AG08395 (cell line): ENCODE measurements at regions not wholly inside any gene's neighbourhood (a gene's known extent, or its start where the extent isn't known, plus 50 kb on each side); places are given as distances from the start of the nearest gene placed in this dataset.

Experiments
- DNase-seq: peaks from one replicate; pipeline ENCODE4 v3.0.0; 2012; ENCODE audit warnings: mixed read lengths, low spot score

DNA sequence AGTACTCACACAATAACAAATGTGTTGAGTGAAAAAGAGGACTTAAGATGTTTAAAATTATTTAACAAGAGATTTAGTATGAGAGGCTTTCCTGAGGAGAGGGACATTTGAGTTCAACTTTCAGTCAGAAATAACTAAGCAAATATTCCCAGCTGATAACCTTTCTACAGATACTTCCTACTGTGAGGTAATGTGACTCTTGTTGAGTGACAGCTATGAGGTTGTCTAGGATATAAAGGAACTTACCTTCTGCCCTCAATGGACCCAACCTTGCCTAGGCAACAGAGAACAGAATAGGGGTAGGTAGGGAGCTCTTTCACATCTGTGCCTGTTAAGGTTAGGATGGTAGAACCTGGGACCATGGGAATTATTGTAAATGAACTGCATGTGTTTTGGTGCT is 54.7 kb downstream of the GLUD2 start:
- DNase-seq, result no peak

DNA sequence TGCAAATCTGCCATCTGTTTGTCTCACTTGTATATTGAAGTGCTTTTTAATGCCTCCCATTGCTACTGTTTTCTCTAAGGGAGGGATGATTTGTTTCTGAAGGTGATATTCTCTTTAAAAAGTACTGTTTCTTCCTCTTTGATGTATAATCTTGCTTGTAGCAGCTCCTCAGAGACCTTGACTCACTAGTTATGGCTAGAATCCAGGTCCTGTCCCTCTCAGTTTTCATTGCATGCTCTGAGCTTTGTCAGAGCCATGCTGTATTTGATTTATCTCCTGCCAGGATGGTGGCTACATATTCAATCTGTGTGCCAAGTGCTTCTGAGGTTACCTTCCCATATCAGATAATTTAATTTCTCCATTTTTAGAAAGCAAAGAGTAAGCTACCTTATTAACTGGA is 56.0 kb downstream of the GLUD2 start:
- DNase-seq, result no peak

DNA sequence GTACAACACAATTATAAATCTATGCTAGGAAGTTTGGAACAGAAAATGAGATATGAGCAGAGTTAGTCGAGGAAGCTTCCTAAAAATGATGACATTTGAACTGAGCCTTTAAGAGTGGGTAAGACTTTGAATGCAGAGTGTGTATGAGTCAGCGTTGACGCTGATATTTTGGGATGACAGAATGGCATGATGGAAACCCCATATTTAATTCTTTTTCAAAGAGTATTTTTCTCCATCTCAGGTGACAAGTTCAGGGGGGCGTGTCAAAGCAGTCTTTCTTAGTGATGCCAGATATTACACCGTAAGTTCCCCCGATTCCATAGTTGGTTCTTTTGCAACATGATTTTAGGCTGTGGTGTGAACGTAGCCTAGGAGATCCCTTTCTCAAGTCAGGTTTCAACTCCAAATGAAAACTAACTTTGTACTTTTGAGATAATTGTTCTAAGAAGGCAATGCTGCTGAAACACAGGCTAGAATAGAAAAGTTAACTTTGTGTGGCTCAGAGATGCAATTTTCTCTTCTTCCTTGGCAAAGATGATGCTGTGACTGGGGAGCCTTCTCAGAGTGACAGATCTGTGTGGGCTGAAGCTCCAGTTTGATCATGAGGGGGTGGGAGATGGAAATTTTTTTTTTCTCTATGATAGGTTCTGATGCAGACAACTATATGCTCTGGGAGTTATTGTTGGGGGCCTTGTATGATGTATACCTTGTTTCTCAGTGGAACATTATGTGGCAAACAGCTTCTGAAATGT is 59.2 kb downstream of the GLUD2 start:
- DNase-seq, result no peak

- DNase-seq, result no peak
These were observed 62.6 kb downstream of the GLUD2 start for GRCh38 chrX:121109986-121110385.

DNA sequence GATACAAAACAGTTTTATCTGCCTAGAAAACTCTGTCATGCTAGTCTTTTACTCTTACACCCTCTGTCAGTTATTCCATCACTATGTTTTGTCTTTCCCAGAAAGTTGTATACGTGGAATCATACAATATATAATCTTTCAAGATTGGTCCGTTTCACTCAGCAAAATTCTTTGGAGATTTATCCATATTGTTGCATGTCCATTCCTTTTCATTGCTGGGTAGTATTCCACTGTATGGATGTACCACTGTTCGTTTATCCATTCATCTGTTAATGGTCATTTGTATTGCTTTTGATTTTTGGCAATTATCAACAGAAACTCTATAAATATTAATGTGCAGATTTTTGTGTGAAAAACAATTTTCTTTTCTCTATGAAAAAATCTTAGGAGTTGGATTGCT is 63.1 kb downstream of the GLUD2 start:
- no peak for DNase-seq

- no peak for DNase-seq
These were observed 67.3 kb downstream of the GLUD2 start for GRCh38 chrX:121114691-121115090.

- DNase-seq, result no peak
These were observed 73.5 kb downstream of the GLUD2 start for GRCh38 chrX:121120690-121121605.

DNA sequence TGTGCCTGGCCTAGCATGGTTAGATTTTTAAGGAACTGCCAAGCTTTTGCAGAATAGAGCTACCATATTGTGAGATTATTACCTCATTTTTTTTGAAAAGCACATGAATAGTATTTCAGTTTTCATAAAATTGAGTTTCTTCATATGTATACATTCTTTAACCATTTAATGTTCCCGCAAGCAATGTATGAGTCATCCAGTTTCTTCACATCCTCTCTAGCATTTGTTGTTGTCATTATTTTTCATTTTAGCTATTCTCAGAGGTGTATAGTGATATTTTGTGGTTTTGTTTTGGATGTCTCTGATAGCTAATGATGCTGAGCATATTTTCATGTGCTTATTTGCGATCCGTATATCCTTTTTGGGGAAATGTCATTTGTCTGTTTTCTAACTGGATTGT is 74.9 kb downstream of the GLUD2 start:
- no peak for DNase-seq

DNA sequence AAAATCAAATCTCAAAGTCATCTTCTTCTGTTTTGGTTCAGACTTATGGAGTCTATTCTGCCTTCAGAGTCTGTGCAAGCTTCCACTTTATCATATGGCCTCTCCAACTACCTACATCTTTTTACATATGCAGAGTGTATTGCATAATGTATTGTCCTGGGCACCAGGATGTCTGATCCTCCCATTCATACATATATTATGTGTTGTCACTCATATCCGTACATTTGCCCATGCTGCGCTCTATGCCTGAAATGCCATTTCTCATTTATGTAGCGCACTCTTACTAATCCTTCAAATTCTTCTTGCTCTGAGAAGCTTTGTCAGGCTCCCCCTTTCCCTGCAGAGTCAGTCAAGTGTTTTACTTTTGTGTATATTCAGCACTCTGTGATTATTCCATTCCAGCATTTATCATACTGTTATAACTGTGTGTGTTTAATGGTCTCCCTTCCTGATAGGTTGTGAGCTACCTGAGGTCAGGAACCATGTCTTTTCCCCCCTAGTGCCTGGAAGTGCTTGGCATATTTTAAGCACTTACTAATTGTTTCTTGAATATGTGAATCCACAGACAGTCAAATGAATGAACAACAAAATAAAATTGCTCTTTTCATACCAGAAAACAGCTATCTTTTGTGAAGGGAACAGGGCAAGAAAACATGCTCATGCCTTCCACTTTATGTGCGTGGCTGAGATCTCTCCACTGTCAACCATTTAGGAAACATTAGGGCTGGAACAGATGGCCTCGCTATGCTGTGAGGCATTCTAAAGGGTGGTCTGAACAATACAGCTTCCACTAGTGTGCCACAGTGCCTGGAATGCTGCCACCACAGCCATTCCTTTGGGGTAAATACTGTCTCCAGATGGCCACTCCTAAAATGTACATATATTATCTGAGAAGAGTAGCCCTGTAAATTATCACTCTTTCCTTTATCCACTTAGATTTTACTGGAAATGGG is 81.8 kb downstream of the GLUD2 start:
- DNase-seq, result no peak

GRCh38 chrX:121132675-121133074 is 85.3 kb downstream of the GLUD2 start:
- no peak for DNase-seq

DNA sequence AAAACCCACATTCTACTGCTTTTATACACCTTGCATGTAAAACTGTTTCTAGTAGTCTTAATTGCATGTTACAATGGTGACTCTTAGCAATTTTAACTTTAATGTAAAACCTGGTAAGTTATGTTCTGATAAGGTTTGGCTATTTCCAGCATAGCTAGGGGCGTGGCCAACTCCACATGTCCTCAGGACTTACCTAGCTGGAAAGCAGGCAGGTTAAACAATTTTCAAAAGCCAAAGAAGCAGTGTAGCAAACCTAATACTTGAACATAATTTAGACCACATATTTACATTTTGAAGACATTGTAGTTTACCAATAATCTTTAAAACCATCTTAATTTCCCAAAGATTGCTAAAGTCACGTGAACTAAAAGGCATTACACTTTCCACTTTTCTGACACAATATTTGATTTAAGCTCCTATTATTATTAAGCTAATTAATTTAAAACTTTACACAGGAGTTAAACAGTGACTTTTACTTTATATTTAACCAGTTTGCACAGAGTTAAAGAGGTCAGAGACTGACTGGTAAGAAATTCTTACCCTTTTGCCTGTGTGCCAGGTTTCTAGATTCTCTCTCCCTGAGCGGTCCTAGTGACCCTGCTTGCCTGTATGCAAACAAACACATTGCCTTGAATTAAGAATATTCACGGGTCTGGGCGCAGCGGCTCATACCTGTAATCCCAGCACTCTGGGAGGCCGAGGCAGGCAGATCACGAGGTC is 88.2 kb downstream of the GLUD2 start:
- DNase-seq, result no peak

DNA sequence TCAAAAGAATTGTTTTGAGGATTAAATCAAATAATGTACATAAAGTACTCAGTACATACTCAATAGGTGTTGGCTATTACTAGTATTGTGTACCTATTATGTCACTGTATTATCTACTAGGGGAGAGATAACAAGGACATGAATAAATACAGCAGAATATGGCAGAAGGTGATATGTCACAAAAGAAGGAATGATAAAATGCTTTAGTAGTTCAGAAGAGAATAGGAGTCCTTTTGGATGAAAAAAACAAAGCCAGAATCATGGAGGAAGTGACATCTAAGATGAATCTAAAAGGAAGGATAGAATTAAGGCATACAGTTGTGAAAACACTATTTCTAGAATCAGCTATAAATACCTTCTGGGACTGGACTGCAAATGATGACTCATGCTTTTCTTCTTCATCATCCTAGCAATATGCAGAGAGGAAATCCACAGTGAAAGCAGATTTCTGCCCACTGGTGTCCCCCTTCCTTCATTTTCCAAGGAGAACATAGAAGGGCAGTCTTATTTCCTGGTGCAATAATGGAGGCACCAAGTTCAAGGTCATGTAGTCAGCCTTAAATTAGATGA is 98.7 kb downstream of the GLUD2 start:
- DNase-seq, result no peak

DNA sequence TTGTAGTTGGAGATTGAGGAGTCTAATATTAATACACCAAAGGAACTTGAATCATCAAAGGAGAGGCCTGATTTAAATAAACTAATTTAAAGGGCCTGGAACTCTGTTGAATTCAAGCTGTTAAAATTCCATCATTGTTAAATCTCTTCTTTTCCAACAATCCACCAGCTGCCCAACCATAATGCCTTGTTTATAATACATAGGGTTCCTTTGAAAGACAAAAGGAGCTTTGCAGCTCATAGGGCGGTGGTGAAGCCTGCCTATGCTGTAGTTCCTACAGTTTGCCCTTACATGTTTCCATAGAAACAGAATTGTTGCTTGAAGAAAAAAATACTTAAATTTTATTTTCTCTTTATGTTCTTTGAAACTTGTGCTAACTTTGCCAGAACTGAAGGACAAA is 102.8 kb downstream of the GLUD2 start:
- DNase-seq, result no peak

DNA sequence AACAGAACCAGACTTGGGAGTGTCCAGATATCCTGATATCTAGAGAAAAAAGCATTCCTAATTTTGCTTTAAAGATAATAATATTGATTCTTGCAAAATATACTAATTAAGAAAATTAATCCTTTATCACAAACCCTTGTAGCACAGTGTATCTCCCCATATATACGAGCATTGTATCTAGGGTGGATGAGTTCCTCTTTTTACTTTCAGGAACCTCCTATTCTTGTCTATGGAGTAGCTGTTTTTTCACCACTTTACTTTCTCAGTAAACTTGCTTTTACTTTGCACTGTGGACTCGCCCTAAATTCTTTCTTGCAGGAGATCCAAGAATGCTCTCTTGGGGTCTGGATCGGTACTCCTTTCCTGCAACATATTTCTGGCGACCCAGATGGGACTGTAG is 103.9 kb downstream of the GLUD2 start:
- DNase-seq, result no peak

DNA sequence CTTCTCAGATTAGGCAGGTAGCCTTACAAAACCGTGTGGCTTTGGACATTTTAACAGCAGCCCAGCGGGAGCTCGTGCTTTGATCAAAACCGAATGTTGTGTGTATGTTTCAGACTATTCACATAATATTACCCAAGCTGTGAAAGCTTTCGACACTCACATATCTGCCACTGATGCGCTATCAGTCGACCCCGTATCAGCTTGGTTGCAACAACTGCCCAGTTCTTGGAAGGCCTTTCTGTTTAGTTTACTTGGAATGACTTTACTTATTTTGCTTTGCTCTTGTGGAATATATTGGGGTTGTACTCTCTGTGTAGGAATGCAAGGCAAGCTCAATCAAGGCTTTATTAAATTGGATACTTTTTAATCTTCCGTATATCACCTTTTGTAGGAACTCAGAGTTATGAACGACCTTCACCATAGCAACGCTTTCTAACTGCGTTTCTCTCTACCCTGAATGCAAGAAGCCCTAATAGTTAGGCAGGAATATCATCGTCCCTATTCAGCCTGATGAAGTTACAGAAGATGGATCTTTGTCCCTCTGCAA is 107.5 kb downstream of the GLUD2 start:
- DNase-seq, result no peak

DNA sequence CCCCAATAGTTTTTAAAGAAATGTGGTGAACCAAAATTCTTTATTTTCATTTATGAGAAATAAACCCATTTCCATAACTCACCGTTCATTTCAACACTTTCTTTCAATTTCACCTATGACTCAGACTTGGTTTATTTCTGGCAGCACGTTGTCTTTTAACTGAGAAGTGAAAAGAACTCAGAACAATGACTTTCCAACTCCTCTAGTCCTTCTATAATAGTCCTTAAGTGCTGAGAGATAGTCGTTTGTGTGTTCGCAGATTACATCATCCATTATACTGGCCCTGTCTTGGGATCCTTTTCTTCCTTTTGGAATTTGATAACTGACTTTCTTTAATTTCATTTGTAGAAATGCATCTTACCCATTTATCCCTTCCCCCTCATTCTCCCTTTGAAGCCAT is 113.6 kb downstream of the GLUD2 start:
- DNase-seq, result no peak

GRCh38 chrX:121161501-121161933 is 114.1 kb downstream of the GLUD2 start:
- no peak for DNase-seq

DNA sequence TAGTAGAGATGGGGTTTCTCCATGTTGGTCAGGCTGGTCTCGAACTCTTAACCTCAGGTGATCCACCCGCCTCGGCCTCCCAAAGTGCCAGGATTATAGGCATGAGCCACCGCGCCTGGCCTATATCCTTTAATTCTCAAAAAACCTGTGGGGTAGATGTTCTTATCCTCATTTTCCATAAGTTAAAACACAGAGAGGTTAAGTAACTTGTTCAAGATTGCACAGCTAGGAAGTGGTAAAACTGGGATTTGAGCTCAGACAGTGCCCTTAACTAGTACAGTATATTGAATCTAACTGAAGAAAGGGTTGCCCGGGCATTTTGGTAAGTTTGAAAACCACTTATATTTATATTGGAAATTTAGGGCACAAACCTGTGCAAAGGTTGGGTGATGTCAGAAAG is 116.0 kb downstream of the GLUD2 start:
- DNase-seq, result no peak

DNA sequence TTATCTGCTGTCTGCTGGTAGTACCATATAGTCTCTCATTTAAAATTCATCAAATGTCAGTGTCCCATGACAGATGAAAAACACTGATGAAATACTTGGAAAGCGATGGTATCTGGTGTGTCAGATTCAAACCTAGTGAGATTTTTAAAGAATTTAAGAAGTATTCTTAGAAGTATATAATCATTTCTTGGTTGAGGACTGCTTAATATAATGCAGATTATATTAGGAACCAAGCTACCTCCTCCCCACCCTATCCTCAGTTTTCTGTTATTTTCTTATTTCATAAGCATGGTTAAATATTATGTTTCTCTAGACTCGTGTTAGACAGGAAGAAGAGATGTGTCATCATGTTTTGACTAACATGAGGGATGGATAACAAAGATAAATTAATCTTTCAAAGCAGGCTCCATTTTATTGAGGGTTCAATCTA is 118.5 kb downstream of the GLUD2 start:
- no peak for DNase-seq

GRCh38 chrX:121169099-121170035 is 122.0 kb downstream of the GLUD2 start:
- no peak for DNase-seq
